ENCODE measurements at regions not wholly inside any gene's neighbourhood (a gene's known extent, or its start where the extent isn't known, plus 50 kb on each side); places are given as distances from the start of the nearest gene placed in this dataset.
A peak's percentile ranks its signal among the peaks of the same experiment; 100 is the strongest.

- POLR2A ChIA-PET (ENCODE audit: low non-redundant PET), result no interaction called here
Observed at GRCh38 chr7:13258386-13258785, 571.0 kb downstream of the ARL4A start.

GRCh38 chr7:13259930-13260329 is 572.5 kb downstream of the ARL4A start:
- intact Hi-C loops (cut with micrococcal nuclease; ENCODE audit: unreplicated experiment), result no loop called here
- DNase-seq (ENCODE audit: low spot score), result no peak
- no peaks in the 10 kb centered on the region for H3K4me1 ChIP-seq (ENCODE audit: insufficient read depth, low read length, poor library complexity, severe bottlenecking)
- H3K27me3 ChIP-seq (replicated peaks; ENCODE audit: insufficient read depth, low read depth, low read length, poor library complexity), result no peaks in the 10 kb centered on the region
- ChIA-PET CTCF (no interaction called here), POLR2A (ENCODE audit: low non-redundant PET) (no interaction called here)
- no peaks in the 10 kb centered on the region for H3K9me3 ChIP-seq (ENCODE audit: low read depth, low read length, poor library complexity, severe bottlenecking)
- no peak for TF ChIP-seq EZH2 (IDR thresholded peaks at IDR 0.05; ENCODE audit: borderline replicate concordance, low read depth, low read length, poor library complexity, severe bottlenecking)
- TF ChIP-seq, protein P1, sequence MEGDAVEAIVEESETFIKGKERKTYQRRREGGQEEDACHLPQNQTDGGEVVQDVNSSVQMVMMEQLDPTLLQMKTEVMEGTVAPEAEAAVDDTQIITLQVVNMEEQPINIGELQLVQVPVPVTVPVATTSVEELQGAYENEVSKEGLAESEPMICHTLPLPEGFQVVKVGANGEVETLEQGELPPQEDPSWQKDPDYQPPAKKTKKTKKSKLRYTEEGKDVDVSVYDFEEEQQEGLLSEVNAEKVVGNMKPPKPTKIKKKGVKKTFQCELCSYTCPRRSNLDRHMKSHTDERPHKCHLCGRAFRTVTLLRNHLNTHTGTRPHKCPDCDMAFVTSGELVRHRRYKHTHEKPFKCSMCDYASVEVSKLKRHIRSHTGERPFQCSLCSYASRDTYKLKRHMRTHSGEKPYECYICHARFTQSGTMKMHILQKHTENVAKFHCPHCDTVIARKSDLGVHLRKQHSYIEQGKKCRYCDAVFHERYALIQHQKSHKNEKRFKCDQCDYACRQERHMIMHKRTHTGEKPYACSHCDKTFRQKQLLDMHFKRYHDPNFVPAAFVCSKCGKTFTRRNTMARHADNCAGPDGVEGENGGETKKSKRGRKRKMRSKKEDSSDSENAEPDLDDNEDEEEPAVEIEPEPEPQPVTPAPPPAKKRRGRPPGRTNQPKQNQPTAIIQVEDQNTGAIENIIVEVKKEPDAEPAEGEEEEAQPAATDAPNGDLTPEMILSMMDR (conservative IDR thresholded peaks at IDR 0.05; ENCODE audit: low read depth, low read length), result no peak
- H3K27ac ChIP-seq (ENCODE audit: low read depth, low read length, poor library complexity, severe bottlenecking), result no peak overlapping the region
- H3K36me3 ChIP-seq (ENCODE audit: insufficient read depth, low read length, poor library complexity, severe bottlenecking), result no peaks in the 10 kb centered on the region
- no TSS peak for BruUV-seq (replicated peaks)
- H3K4me3 ChIP-seq (ENCODE audit: low read depth, low read length, poor library complexity, severe bottlenecking), result no peak overlapping the region

More at GRCh38 chr7:13258386-13258785, 571.0 kb downstream of the ARL4A start:
- no peak overlapping the region for H3K4me3 ChIP-seq (ENCODE audit: low read depth, low read length, poor library complexity, severe bottlenecking)
- intact Hi-C loops (cut with micrococcal nuclease; ENCODE audit: unreplicated experiment), result no loop called here
- no peak for DNase-seq (ENCODE audit: low spot score)
- H3K9me3 ChIP-seq (ENCODE audit: low read depth, low read length, poor library complexity, severe bottlenecking), result no peaks in the 10 kb centered on the region
- no peaks in the 10 kb centered on the region for H3K36me3 ChIP-seq (ENCODE audit: insufficient read depth, low read length, poor library complexity, severe bottlenecking)
- H3K27me3 ChIP-seq (replicated peaks; ENCODE audit: insufficient read depth, low read depth, low read length, poor library complexity), result peaks cover 8% of the 10 kb centered on the region
- TF ChIP-seq, protein P1 (conservative IDR thresholded peaks at IDR 0.05; ENCODE audit: low read depth, low read length), result no peak
- TF ChIP-seq EZH2 (IDR thresholded peaks at IDR 0.05; ENCODE audit: borderline replicate concordance, low read depth, low read length, poor library complexity, severe bottlenecking), result no peak
- H3K27ac ChIP-seq (ENCODE audit: low read depth, low read length, poor library complexity, severe bottlenecking), result no peak overlapping the region
- CTCF ChIA-PET, result no interaction called here
- no peaks in the 10 kb centered on the region for H3K4me1 ChIP-seq (ENCODE audit: insufficient read depth, low read length, poor library complexity, severe bottlenecking)
- BruUV-seq (replicated peaks), result no TSS peak

GRCh38 chr7:13262929-13263530 is 575.6 kb downstream of the ARL4A start:
- no peak for TF ChIP-seq EZH2 (IDR thresholded peaks at IDR 0.05; ENCODE audit: borderline replicate concordance, low read depth, low read length, poor library complexity, severe bottlenecking)
- TF ChIP-seq, protein P1 (conservative IDR thresholded peaks at IDR 0.05; ENCODE audit: low read depth, low read length), result peak; percentile 68
- POLR2A ChIA-PET (ENCODE audit: low non-redundant PET), result no interaction called here
- Histone ChIP-seq H3K4me3 (ENCODE audit: low read depth, low read length, poor library complexity, severe bottlenecking) (no peak overlapping the region), H3K36me3 (ENCODE audit: insufficient read depth, low read length, poor library complexity, severe bottlenecking) (no peaks in the 10 kb centered on the region), H3K27me3 (replicated peaks; ENCODE audit: insufficient read depth, low read depth, low read length, poor library complexity) (peaks cover 7% of the 10 kb centered on the region), H3K4me1 (ENCODE audit: insufficient read depth, low read length, poor library complexity, severe bottlenecking) (no peaks in the 10 kb centered on the region), H3K27ac (ENCODE audit: low read depth, low read length, poor library complexity, severe bottlenecking) (no peak overlapping the region), H3K9me3 (ENCODE audit: low read depth, low read length, poor library complexity, severe bottlenecking) (no peaks in the 10 kb centered on the region)
- DNase-seq (ENCODE audit: low spot score), result peak; percentile 52
- CTCF ChIA-PET, result interaction anchor here (1.3 kb wide), 1 partner anchor 579 kb away, joined by 4 read pairs; no protein-coding TSS in a partner anchor
- intact Hi-C loops (cut with micrococcal nuclease; ENCODE audit: unreplicated experiment), result loop anchor here (2.0 kb wide), 4 partner anchors 576 to 738 kb away; partner anchors contain the start of gene ARL4A
- no TSS peak for BruUV-seq (replicated peaks)
